Hepatic stellate cell (primary cell): ENCODE measurements at regions not wholly inside any gene's neighbourhood (a gene's known extent, or its start where the extent isn't known, plus 50 kb on each side); places are given as distances from the start of the nearest gene placed in this dataset.

ENCODE experiments used
- DNase-seq: peaks from one replicate; pipeline ENCODE4 v3.0.0; 2011; ENCODE audit warnings: low spot score

DNA sequence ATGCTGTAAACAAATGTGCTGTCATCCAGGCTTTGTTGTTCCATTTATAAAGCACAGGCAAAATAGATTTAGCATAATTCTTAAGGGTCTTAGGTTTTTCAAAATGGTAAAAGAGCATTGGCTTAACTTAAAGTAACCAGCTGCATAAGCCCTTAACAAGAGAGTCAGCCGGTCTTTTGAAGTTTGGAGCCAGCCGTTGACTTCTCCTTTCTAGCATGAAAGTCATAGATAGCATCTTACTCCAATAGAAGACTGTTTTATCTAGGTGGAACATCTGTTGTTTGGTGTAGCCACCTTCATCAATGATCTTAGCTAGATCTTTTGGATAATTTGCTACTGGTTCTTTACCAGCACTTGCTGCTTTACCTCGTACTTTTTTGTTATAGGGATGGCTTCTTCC, 297.5 kb upstream of the DCBLD2 start:
- DNase-seq, result no peak

DNA sequence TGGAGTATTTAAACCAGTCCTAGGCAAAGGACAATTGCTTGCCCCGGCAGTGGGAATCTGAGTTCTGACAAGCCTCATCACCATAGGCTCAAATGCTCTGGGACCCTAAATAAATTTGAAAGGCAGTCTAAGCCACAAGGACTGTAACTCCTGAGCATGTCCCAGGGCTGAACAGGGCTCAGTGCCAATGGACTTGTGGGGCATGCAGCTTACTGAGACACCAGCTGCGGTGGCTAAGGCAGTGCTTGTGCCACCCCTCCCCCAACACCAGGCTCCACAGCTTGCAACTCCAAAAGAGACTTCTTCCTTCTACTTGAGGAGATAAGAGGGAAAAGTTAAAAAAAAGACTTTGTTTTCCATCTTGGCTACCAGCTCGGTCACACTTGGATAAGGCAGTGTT, 289.7 kb upstream of the DCBLD2 start:
- DNase-seq, result no peak

DNA sequence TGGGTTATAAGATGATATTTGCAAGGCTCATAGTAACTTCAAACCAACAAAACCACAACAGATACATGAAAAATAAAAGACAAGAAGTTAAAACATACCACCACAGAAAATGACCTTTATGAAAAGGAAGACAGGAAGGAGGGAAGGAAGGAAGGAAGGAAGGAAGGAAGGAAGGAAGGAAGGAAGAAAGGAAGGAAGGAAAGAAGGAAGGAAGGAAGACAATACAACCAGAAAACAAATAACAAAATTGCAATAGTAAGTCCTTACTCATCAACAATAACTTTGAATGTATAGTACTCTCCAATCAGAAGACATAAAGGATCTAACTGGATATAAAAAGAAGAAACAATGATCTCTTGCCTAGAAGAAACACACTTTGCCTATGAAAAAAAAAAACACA, 287.4 kb upstream of the DCBLD2 start:
- no peak for DNase-seq

DNA sequence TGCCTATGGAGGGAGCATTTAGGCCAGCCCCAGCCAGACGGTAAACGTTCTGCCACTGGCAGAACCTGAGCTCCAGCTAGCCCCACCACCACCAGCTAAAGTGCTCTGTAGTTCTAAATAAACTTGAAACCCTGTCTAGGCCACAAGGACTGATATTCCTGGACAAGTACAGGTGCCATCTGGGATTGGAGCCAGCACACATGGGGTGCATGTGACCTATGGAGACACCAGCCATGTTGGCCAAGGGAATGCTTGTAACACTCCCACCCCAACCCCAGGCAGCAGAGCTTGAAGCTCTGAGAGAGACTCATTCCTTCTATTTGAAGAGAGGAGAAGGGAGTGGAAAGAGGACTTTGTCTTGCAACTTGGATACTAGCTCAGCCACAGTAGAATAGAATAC, 284.5 kb upstream of the DCBLD2 start:
- DNase-seq, result no peak

DNA sequence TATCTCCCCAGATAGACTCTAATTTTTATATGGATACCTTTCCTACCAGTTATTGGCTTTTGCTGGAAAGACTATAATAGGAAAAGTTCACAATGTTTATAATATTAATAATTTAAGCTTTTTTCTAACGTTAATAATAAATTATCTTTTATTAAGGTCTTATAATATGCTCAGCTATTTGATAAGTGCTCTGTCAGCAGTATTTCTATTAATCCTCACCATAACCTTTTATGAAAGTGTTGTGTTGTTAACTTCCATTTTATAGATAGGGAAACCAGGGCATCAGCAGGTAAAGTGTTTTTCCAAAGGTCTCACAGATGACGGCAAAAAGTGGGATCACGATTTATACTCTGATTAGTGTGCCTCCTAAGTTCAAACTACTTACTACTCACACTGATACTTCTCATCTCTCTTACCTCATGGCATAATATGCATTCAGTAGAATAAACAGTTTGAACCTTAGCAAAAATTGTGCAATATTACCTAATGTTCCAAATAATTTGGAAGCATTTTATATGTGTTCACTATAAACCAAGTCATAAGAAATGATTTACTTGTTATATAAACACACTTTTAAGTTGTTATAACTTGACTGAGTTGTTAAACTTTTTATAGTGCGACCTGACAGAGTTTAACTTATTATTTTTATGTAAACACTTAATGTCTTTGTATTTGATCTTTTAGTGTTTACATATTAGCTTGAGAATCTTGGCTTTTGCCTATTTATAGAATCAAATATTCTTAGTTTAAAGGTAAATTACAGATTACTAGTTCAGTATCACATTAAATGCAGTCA, 274.9 kb upstream of the DCBLD2 start:
- no peak for DNase-seq

DNA sequence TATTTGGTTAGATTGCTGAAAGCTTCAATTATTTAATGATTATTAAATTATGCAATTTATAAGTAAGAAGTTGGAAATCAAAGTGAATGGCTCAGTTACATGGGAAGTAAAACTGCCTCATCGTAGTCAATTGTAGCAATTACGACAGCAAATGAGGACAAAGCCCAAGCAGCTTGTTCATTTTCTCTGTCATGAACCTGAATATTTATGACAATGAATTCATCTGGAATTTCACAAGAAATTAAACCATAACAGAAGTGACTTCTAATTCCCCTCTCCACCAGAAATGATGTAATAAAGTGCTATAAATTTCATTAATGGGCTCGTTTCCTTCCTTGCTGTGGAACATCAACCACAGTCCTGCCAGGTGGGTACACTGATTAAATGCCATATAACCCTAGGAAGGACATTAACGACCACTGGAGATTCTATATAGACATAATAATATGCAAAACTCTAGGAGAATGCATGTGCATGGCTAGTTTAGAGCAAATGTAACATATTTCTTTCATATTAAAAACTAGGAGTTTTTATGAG, 273.8 kb upstream of the DCBLD2 start:
- DNase-seq, result no peak

DNA sequence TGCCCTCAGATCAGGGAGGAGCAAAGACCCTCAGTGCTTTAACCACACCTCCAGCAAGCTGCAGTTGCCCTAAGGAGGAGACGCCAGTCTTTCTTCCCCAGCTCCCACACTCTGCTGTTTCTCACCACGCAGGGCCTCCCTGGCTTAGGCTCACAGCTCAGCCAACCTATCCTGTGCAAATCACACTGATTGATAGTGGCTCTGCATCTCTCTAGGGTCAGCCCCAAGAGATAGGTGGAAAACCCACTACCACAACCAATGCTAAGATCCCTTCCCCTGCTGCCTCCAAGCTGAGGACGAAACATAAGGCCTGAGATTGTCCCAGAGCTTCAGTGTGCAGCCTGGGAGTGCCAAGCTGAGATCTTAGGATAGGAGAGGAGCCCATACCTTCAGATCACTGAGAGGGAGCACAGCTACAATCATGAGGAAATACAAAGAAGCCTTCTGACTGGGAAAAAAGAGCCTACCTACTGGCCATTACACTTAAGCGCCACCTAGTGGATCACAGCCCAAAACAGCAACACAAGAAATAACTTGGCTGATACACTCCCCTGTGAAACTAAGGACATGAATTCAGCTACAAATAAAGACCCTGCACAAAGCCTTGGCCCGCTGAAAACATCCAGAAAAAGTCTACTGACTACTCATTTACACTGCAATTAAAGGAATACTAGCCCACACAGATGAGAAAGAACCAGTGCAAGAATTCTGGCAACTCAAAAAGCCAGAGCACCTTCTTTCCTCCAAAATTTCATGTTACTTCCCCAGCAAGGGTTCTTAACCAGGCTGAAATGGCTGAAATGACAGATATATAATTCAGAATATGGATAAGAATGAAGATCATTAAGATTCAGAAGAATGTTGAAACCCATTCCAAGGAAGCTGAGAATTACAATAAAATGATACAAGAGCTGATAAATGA, 271.5 kb upstream of the DCBLD2 start:
- DNase-seq, result peak; percentile 38

DNA sequence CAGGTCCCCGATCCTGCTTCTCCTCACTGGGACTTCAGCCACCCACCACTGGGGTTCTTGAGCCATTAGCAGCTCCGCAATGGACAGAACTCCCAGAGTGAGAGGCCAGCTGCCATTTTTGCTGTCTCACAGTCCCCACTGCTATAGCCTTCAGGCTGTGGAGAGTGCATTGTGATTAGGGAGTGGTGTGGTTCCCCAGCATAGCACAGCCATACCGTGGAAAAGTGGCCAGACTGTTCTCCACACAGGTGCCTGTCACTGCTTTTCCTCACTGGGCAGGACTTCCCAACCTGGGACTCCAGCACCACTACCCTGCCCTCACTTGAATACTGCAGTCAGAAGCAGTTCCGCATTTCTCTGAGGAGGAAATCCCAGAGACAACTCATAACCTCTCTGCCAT, 270.3 kb upstream of the DCBLD2 start:
- DNase-seq, result no peak

DNA sequence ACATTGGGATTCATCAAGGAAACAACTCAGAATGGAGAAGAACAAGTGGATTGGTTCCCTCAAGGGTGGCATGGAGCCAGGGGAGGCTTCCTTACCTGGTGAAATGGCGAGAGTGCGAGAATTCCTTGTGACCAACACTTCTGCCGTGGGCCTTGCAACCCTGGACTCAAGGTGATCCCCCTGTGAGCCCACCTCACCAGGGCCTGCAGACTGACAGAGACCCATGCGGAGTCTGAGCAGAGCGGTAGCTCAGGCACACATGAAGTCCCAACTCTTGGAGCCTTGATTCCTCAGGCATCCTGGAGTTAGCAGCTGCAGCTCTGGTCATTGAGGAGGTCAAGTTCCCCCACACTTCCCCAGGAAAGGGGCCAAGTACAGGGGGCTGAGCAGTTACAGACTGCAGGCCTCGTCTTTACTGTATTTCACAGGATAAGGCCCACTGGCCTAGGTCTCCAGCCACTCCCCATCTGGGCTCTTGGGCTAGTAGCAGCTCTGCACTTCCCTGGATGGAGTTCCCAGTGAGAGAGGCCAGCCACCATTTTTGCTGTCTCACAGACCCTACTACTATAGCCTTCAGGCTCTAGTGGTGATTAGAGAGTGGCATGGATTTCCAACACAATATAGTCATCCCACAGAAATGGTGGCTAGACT, 269.5 kb upstream of the DCBLD2 start:
- DNase-seq, result no peak

DNA sequence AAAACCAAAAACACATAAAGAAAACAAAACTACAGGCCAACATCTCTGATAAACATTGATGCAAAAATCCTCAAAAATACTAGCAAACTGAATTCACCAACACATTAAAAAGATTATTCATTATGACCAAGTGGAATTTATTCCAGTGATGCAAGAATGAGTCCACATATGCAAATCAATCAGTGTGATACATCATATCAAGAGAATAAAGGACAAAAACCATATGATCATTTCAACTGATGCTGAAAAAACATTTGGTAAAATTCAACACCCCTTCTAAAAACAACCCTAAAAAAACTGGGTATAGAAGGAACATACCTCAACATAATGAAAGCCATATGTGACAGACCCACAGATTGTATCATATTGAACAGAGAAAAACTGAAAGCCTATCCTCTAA, 265.6 kb upstream of the DCBLD2 start:
- DNase-seq, result no peak

DNA sequence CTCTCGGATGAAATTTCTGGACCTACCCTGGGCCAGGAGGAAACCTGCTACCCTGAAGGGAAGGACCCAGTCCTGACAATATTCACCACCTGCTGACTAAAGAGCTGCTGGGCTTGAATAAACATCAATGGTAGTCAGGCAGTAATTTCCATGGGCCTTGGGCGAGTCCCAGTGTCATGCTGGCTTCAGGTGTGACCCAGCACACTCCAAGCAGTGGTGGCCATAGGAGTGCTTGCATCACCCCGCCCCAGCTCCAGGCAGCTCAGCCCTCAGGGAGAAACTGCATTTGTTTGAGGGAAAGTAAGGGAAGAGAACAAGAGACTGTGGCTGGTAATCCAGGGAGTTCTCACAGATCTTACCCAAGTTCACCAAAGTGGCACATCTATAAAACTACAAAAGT, 261.8 kb upstream of the DCBLD2 start:
- no peak for DNase-seq

DNA sequence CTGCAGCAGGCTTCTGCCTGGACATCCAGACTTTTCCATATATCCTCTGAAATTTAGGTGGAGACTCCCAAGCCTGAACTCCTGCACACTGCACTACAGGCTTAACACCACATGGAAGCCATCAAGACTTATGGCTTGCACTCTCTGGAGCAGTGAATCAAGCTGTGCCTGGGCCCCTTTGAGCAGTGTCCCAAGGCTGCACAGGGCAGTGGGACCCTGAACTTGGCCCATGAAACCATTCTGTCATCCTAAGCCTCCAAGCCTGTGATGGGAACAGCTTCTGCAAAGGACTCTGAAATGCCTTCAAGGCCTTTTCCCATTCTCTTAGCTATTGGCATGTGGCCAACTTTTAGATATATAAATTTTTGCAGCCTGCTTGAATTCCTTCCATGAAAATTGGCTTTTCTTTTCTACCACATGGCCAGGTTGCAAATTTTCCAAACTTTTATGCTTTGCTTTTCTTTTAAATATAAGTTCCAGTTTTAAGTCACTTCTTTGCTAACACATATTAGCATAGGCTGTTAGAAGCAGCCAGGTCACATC, 257.8 kb upstream of the DCBLD2 start:
- DNase-seq, result no peak

DNA sequence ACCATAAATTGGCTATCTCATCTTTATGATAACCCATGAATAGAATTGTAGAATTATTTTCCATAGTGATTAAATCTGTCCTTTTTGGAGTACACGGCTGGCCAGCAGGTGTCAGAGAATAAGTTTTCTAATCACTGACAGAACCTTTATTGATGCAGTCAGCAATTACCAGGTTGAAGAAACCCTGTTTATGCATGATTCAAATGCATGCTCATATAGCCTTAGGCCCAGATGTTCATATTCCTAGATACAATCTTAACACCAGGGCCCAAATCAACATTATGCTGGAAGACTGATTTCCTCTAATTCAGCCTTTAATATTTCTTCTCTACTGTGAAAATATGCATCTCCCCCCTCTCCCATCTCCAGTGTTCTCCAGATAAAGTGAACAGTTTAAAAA, 243.5 kb upstream of the DCBLD2 start:
- no peak for DNase-seq

DNA sequence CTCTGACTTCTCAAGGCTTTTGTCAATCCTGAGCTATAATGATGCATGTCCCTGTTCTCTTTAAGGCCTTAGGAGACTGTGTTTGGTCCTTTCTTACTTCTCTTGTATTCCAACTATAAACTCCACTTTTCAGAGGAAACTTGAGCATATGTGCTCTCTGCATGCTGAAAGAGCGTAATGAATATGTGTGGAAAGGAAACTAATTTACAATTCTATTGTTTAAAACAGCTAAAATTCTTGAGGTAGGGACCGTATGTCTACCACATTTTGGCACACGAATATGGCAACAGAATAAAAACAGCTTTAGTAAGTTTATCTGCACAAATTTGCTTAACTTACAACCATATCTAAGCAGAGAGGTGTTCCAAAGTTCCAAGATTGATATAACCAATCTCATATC, 242.0 kb upstream of the DCBLD2 start:
- no peak for DNase-seq

DNA sequence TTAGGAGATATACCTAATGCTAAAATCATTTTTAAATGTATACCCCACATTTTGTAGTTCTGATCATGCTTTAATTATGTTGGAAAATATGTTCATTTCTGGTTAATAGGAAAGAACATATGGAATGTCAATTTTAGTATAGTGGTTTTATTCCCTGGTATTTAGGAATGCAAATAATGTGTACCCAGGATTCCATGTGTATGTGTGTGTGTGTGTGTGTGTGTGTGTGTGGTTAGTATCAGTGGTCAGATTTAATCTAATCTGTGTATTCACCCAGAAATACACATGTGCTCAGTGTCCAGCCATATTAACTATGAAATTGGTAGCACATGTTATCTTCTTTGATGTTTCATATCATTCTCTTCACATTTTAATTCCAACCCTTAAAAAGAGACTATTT, 233.5 kb upstream of the DCBLD2 start:
- DNase-seq, result no peak

DNA sequence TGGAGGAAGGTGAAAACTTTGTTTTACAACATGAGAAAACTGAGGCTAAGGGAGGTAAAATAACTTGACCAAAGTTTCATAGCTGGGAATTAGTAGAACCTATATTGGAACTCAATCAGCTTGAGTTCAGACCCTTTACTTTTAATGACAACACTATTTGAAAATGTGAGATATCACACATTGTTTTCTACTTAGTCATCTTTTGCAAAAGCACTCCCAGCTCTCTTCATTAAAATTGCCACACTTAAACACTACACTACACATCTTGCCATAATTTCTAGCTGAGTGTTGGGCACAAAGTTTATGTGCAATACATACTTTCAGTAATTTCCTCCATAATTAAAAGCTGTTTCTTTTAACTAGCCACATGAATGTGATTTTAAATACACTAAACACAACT, 230.4 kb upstream of the DCBLD2 start:
- DNase-seq, result no peak

DNA sequence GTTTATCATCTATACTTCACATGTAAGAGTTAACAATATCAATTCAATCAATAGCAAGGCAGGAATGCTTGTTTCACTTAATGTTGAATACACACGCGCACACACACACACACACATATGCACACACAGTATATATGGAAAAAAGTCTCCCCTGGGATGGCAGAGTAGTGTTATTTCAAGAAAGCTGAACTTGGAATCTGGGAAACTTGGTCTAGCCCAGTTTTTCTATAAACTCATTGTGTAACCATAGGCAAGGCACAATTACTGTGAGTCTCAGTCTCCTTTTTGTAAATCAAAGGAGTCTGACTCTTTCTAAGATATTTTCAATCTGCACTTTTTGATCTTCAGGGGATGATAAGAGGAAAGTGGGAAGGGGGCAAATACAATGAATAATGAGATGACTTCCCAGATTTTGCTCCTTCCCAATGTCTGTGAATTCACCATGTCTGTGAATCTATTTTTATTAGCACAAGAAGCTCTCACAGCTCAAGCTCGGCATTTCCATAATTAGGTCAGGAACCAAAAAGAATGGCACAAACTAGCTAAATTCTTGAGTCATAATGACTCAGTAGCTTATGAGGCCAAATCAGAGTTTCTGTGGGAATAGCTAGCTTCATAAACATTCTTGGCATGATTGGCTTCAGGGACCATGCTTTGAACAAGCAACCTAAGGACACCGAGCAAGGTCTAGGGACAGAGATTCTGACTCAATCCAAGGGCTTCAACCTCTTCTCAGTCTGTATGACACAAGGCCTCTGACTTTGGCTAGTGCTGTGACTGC, 227.4 kb upstream of the DCBLD2 start:
- peak; percentile 37 for DNase-seq

DNA sequence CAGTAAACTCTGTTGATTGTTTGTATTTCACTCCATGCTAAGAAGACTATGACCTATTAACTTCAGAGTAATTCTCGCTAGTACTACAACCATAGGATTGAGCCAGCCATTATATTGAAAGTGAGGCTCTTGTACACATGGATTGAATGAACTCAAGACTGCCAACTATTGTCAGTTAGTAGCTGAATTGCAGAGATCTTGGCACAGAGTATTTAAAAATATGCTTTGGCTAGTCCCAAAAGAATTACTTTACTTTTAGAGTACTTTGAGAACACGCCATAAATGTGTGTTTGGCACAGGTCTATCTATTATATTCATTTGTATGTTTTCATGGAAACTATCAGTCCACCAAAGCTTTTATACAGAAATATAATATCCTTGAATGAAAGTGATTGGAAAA, 226.7 kb upstream of the DCBLD2 start:
- DNase-seq, result no peak

DNA sequence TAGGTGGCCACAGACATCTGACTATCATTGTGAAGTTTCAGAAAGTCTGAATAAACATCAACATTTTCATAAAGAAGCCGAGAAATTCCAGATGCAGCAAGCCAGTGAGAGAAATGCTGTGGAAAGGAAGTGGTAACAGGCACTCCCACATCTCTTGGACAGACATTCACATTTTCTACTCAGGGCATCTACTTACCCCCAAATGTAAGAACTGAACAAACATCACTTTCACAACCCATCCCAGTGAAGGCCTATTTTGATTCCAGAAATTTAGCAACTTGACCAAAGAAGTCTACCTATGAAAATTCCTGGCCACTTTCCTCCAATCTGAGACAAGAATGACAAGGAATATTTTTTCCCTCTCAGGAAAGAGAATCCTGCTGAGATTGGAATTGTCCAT, 224.8 kb upstream of the DCBLD2 start:
- DNase-seq, result peak; percentile 2

DNA sequence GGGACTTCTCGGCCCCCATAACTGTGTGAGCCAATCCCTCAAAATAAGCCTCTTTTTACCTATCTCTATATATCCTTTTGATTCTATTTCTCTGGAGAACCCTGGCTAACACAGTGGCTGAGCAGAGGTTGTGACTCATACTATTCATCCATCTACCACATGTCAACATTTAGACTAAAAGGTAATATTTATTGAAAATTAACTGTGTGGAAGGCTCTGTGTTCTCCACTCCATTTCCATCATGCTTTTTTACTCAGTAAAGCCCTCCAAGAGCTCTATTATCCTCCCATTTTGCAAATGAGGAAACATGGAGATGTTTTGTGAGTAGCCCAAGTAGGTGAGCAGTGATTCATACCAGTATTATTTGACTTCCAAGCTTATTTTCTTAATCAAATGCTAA, 217.9 kb upstream of the DCBLD2 start:
- DNase-seq, result no peak

DNA sequence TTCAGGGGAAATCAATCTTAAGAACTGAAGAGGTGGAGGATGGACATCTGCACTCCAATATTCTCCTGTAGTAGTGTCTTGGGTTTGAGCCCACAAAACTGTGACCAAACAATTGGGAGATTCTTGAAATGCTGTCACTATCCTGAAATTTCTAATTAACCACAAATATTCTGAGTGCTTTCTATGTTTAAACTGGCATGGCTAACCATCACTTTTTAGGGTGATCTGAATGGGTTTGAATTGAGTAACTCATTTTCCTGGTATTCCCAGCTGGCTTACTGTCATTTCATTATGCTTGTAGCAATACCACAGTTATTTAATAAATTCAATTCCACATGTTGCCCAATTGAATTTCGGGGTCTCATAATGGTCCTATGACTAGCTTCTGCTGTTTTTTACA, 216.9 kb upstream of the DCBLD2 start:
- peak; percentile 1 for DNase-seq
